Calu3 (cell line): ENCODE measurements at regions not wholly inside any gene's neighbourhood (a gene's known extent, or its start where the extent isn't known, plus 50 kb on each side); places are given as distances from the start of the nearest gene placed in this dataset.

ENCODE experiments used
- BruUV-seq: library from RNA; stranded (reverse); fragments of 400-500 nt; replicated peaks from 2 replicates; lab custom pipeline; 2021; lab: Mats Ljungman, UMichigan
- CTCF ChIA-PET: fragments of 300-600 bp; sonication (Branson Sonifier 250); formaldehyde crosslinking; loops from one replicate; lab custom pipeline; 2022; ENCODE audit warnings: antibody characterized with exemption; lab: Charles Lee
- DNase-seq: peaks from one replicate; pipeline ENCODE4 v3.0.0; 2022
- H3K27ac Mint-ChIP-seq: one replicate; pipeline ENCODE4 v1.8.0; 2022; ENCODE audit warnings: mixed read lengths; ENCODE audit not compliant: unreplicated experiment
- H3K27me3 Mint-ChIP-seq: one replicate; pipeline ENCODE4 v1.8.0; 2022; ENCODE audit warnings: mixed read lengths; ENCODE audit not compliant: unreplicated experiment
- H3K36me3 Mint-ChIP-seq: one replicate; pipeline ENCODE4 v1.8.0; 2022; ENCODE audit warnings: mild to moderate bottlenecking, moderate library complexity, mixed read lengths; ENCODE audit not compliant: insufficient read depth, unreplicated experiment
- H3K4me1 Mint-ChIP-seq: one replicate; pipeline ENCODE4 v1.8.0; 2022; ENCODE audit warnings: mild to moderate bottlenecking, low read depth, mixed read lengths; ENCODE audit not compliant: unreplicated experiment
- H3K4me3 Mint-ChIP-seq: one replicate; pipeline ENCODE4 v1.8.0; 2022; ENCODE audit warnings: mild to moderate bottlenecking, low read depth, moderate library complexity, mixed read lengths; ENCODE audit not compliant: unreplicated experiment
- H3K9me3 Mint-ChIP-seq: one replicate; pipeline ENCODE4 v1.8.0; 2022; ENCODE audit warnings: low read depth, mixed read lengths; ENCODE audit not compliant: unreplicated experiment
- intact Hi-C: fragments of 100-400 bp; cut with micrococcal nuclease; formaldehyde crosslinking; loops from one replicate; pipeline ENCODE4 v1.10.0; 2022; ENCODE audit not compliant: unreplicated experiment
- TF ChIP-seq, protein P1 (sequence below): fragments of 200-600 bp; IDR thresholded peaks from one replicate; pipeline ENCODE4 v1.8.0; 2022; ENCODE audit warnings: antibody characterized with exemption; ENCODE audit not compliant: unreplicated experiment

DNA sequence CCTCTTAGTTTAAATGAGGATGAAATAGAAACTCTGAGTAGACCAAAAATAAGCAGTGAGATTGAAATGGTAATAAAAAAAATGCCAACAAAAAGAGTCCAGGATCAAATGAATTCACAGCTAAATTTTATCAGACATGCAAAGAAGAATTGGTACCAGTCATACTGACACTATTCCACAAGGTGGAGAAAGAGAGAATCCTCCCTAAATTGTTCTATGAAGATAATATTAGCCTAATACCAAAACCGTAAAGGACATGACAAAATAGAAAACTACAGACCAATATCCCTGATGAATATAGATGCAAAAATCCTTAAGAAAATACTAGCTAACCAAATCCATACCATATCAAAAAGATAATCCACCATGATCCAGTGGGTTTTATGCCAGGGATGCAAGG lies 169.8 kb upstream of the CHORDC1 start:
- no peaks in the 10 kb centered on the region for H3K27me3 Mint-ChIP-seq
- TF ChIP-seq, protein P1, sequence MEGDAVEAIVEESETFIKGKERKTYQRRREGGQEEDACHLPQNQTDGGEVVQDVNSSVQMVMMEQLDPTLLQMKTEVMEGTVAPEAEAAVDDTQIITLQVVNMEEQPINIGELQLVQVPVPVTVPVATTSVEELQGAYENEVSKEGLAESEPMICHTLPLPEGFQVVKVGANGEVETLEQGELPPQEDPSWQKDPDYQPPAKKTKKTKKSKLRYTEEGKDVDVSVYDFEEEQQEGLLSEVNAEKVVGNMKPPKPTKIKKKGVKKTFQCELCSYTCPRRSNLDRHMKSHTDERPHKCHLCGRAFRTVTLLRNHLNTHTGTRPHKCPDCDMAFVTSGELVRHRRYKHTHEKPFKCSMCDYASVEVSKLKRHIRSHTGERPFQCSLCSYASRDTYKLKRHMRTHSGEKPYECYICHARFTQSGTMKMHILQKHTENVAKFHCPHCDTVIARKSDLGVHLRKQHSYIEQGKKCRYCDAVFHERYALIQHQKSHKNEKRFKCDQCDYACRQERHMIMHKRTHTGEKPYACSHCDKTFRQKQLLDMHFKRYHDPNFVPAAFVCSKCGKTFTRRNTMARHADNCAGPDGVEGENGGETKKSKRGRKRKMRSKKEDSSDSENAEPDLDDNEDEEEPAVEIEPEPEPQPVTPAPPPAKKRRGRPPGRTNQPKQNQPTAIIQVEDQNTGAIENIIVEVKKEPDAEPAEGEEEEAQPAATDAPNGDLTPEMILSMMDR = no peak
- CTCF ChIA-PET = interaction anchor here (0.6 kb wide), 1 partner anchor 27 kb away, joined by 3 read pairs; no protein-coding TSS in a partner anchor
- BruUV-seq = no TSS peak
- H3K4me3 Mint-ChIP-seq = no peak overlapping the region
- H3K27ac Mint-ChIP-seq = no peak overlapping the region
- no peaks in the 10 kb centered on the region for H3K4me1 Mint-ChIP-seq
- no peak for DNase-seq
- no peaks in the 10 kb centered on the region for H3K36me3 Mint-ChIP-seq
- H3K9me3 Mint-ChIP-seq = no peaks in the 10 kb centered on the region
- intact Hi-C loops = no loop called here

DNA sequence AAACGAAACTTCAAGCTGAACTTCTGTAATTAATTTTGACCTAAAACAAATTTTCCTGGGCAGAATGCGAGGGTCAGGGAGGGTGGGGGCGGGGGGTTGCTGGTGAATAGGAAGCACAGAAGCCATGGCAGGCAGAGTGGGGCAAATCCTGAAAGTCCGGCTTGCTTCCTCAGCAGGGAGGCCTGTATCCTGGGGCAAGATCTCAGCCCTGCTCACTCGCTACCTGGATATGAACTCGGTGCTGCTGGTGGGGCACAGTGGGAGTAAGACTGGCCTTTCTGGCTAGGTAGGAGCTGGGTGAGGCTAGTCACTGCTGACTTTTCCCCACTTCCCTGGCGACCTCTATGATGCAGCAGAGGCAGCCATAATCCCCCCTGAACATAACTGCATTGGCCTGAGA lies 168.9 kb upstream of the CHORDC1 start:
- no peak overlapping the region for H3K4me3 Mint-ChIP-seq
- H3K27me3 Mint-ChIP-seq = no peaks in the 10 kb centered on the region
- TF ChIP-seq, protein P1 = no peak
- H3K36me3 Mint-ChIP-seq = no peaks in the 10 kb centered on the region
- H3K4me1 Mint-ChIP-seq = no peaks in the 10 kb centered on the region
- DNase-seq = no peak
- intact Hi-C loops = no loop called here
- CTCF ChIA-PET = no interaction called here
- no peak overlapping the region for H3K27ac Mint-ChIP-seq
- H3K9me3 Mint-ChIP-seq = no peaks in the 10 kb centered on the region
- BruUV-seq = no TSS peak

DNA sequence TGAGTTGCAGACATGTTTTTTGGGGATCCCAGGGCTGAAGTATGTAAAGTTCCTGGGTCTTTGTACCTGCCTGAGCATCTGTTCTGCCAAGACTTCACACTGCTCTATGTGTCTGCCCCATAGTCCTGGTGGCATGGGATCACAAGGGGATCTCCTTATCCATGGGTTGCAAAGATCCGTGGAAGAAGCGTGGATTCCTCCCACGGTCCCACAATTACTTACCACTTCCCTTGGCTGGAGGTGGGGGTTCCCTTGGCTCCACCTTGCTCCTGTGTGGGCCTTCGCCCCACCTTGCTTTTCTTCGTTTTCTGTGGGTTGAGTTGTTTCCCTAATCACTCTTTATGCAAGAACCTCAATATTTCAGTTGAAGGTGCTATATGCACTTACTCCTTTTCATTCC lies 157.4 kb upstream of the CHORDC1 start:
- no TSS peak for BruUV-seq

DNA sequence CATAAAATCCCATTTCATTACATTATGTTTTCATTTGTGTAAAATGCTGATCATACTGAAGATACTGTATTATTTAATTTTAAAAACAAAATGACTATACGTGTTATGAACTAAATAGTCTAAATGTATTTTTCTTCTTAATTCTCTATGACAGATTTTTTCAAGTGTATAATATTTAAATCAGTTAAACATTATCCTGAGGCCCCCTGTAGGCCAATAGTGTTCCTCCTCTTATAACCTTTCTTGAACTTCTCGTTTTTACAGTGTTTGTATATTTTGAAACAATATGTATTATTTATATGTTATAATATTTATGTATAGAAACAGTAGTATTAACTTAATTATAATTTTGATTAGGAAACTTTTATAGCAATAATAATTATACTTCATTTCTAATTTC lies 151.1 kb upstream of the CHORDC1 start:
- CTCF ChIA-PET = no interaction called here
- DNase-seq = no peak
- TF ChIP-seq, protein P1 = no peak
- Mint-ChIP-seq H3K27ac (no peak overlapping the region), H3K36me3 (no peaks in the 10 kb centered on the region), H3K9me3 (no peaks in the 10 kb centered on the region), H3K4me3 (no peak overlapping the region), H3K4me1 (no peaks in the 10 kb centered on the region), H3K27me3 (no peaks in the 10 kb centered on the region)
- no TSS peak for BruUV-seq
- intact Hi-C loops = no loop called here

More for the DNA sequence above, 157.4 kb upstream of the CHORDC1 start:
- intact Hi-C loops = no loop called here
- H3K36me3 Mint-ChIP-seq = no peaks in the 10 kb centered on the region
- no peaks in the 10 kb centered on the region for H3K27me3 Mint-ChIP-seq
- CTCF ChIA-PET = no interaction called here
- no peak overlapping the region for H3K4me3 Mint-ChIP-seq
- H3K4me1 Mint-ChIP-seq = no peaks in the 10 kb centered on the region
- DNase-seq = no peak
- H3K27ac Mint-ChIP-seq = no peak overlapping the region
- TF ChIP-seq, protein P1 = no peak
- H3K9me3 Mint-ChIP-seq = no peaks in the 10 kb centered on the region
